OCI-LY3 (cell line): ENCODE measurements at regions not wholly inside any gene's neighbourhood (a gene's known extent, or its start where the extent isn't known, plus 50 kb on each side); places are given as distances from the start of the nearest gene placed in this dataset.

Source experiments
- H2AFZ ChIP-seq: fragments of 200-600, 300-600 bp; shearing (Covaris generic); 2 replicates; pipeline ENCODE4 v1.6.0; 2014; ENCODE audit warnings: antibody characterized with exemption, low read depth, low read length
- H3K27ac ChIP-seq: fragments of 200-600, 300-600 bp; sonication (generic); 2 replicates; pipeline ENCODE4 v1.5.1; 2014; ENCODE audit warnings: mild to moderate bottlenecking, low read length, moderate library complexity, mixed read lengths
- H3K27me3 ChIP-seq: fragments of 200-600, 300-600 bp; sonication (generic); 2 replicates; pipeline ENCODE4 v1.6.1; 2014; ENCODE audit warnings: low read depth, low read length, mixed read lengths
- H3K36me3 ChIP-seq: fragments of 200-600, 300-600 bp; sonication (generic); replicated peaks from 2 replicates; pipeline ENCODE3; 2014; ENCODE audit warnings: low read depth, low read length, mixed read lengths
- H3K4me1 ChIP-seq: fragments of 300-600, 200-600 bp; sonication (generic); 2 replicates; pipeline ENCODE4 v1.6.1; 2014; ENCODE audit warnings: low read length, mixed read lengths
- H3K4me2 ChIP-seq: fragments of 200-600, 300-600 bp; sonication (generic); 2 replicates; pipeline ENCODE4 v1.6.1; 2014; ENCODE audit warnings: low read length, mixed read lengths
- H3K4me3 ChIP-seq: fragments of 300-600, 200-600 bp; sonication (generic); 2 replicates; pipeline ENCODE4 v1.5.1; 2014; ENCODE audit warnings: antibody characterized with exemption, mild to moderate bottlenecking, low read length, moderate library complexity
- H3K79me2 ChIP-seq: fragments of 300-600, 200-600 bp; shearing (Covaris generic); 2 replicates; pipeline ENCODE4 v1.6.1; 2014; ENCODE audit warnings: mild to moderate bottlenecking, low read length, mixed read lengths
- H3K9ac ChIP-seq: fragments of 300-600, 200-600 bp; shearing (Covaris generic); 2 replicates; pipeline ENCODE4 v1.6.0; 2014; ENCODE audit warnings: mild to moderate bottlenecking, low read length, moderate library complexity
- H3K9me3 ChIP-seq: fragments of 200-600, 300-600 bp; shearing (Covaris generic); 2 replicates; pipeline ENCODE4 v1.6.1; 2014; ENCODE audit warnings: low read length, mixed read lengths; ENCODE audit not compliant: insufficient read depth
- H4K20me1 ChIP-seq: fragments of 200-600, 300-600 bp; sonication (generic); 2 replicates; pipeline ENCODE4 v1.6.1; 2016; ENCODE audit warnings: low read length, mixed read lengths; ENCODE audit not compliant: insufficient read depth
- EZH2phosphoT487 ChIP-seq: fragments of 200-600 bp; shearing (Covaris generic); IDR thresholded peaks from 2 replicates; pipeline ENCODE4 v1.6.1; 2018; ENCODE audit warnings: antibody characterized with exemption, mixed run types, low read depth
- TF ChIP-seq, protein P1 (sequence below): fragments of 200-600, 300-600 bp; sonication (generic); IDR thresholded peaks from 2 replicates; pipeline ENCODE4 v1.5.1; 2014; ENCODE audit warnings: antibody characterized with exemption, low read length, low read depth

- no peaks in the 10 kb centered on the region for H3K27me3 ChIP-seq
- H4K20me1 ChIP-seq = no peaks in the 10 kb centered on the region
- no peak overlapping the region for H3K27ac ChIP-seq
- H3K4me2 ChIP-seq = no peak overlapping the region
- peaks cover 12% of the 10 kb centered on the region for H3K4me1 ChIP-seq
- TF ChIP-seq EZH2phosphoT487 = no peak
- TF ChIP-seq, protein P1, sequence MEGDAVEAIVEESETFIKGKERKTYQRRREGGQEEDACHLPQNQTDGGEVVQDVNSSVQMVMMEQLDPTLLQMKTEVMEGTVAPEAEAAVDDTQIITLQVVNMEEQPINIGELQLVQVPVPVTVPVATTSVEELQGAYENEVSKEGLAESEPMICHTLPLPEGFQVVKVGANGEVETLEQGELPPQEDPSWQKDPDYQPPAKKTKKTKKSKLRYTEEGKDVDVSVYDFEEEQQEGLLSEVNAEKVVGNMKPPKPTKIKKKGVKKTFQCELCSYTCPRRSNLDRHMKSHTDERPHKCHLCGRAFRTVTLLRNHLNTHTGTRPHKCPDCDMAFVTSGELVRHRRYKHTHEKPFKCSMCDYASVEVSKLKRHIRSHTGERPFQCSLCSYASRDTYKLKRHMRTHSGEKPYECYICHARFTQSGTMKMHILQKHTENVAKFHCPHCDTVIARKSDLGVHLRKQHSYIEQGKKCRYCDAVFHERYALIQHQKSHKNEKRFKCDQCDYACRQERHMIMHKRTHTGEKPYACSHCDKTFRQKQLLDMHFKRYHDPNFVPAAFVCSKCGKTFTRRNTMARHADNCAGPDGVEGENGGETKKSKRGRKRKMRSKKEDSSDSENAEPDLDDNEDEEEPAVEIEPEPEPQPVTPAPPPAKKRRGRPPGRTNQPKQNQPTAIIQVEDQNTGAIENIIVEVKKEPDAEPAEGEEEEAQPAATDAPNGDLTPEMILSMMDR = no peak
- H2AFZ ChIP-seq = no peak overlapping the region
- no peaks in the 10 kb centered on the region for H3K9me3 ChIP-seq
- H3K36me3 ChIP-seq = no peaks in the 10 kb centered on the region
- no peak overlapping the region for H3K9ac ChIP-seq
- H3K4me3 ChIP-seq = no peak overlapping the region
- no peaks in the 10 kb centered on the region for H3K79me2 ChIP-seq
Measured at GRCh38 chr4:13903061-13903460, 275.5 kb upstream of the BOD1L1 start.

DNA sequence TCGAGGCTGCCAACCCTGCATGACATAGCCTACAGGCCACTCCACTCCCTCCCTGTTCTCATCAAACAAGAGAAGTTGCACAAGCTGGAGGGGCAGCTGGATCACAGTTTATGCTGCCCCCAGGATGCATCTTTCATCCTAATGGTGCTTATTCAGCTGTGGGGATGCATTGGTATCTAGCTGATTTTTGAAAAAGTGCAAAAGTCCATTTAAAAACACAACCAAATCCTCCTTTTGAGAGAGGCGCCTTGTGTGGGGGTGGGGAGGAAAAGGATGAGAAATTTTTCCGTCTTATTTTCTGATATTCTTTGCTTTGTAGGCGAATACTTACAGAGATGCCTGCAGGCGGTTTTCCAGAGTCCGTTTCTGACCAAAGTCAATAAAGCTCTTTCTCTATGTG, 276.4 kb upstream of the BOD1L1 start:
- H3K79me2 ChIP-seq = no peaks in the 10 kb centered on the region
- no peaks in the 10 kb centered on the region for H3K27me3 ChIP-seq
- H3K36me3 ChIP-seq = no peaks in the 10 kb centered on the region
- no peaks in the 10 kb centered on the region for H3K9me3 ChIP-seq
- peaks cover 12% of the 10 kb centered on the region for H3K4me1 ChIP-seq
- no peaks in the 10 kb centered on the region for H4K20me1 ChIP-seq
- no peak overlapping the region for H2AFZ ChIP-seq
- no peak overlapping the region for H3K27ac ChIP-seq
- TF ChIP-seq EZH2phosphoT487 = no peak
- TF ChIP-seq, protein P1 = no peak
- no peak overlapping the region for H3K4me2 ChIP-seq
- H3K4me3 ChIP-seq = no peak overlapping the region
- no peak overlapping the region for H3K9ac ChIP-seq

DNA sequence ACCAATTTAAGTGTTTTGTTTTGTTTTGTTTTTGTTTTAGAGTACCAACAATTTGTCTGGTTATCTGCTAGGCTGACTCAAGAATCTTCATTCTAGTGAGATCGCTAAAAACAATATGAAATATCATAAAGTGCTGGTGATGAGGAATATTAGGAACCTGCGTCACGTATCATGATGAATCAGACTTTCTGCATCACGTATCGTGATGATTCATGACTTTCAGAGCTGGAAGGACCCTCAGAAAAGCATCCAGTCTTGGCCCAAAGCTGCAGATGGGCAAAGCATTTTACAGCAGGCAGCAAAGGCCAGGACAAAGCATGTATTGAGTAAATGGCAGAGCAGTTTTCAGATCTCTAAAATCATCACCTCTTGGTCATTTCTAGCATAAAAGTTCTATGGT, 278.0 kb upstream of the BOD1L1 start:
- Histone ChIP-seq H3K9me3 (no peaks in the 10 kb centered on the region), H3K36me3 (no peaks in the 10 kb centered on the region), H2AFZ (no peak overlapping the region), H3K27me3 (no peaks in the 10 kb centered on the region), H3K4me3 (no peak overlapping the region), H3K9ac (no peak overlapping the region), H3K4me2 (no peak overlapping the region), H3K79me2 (no peaks in the 10 kb centered on the region), H4K20me1 (no peaks in the 10 kb centered on the region), H3K4me1 (peaks cover 12% of the 10 kb centered on the region), H3K27ac (no peak overlapping the region)
- TF ChIP-seq, protein P1 = no peak
- TF ChIP-seq EZH2phosphoT487 = no peak

DNA sequence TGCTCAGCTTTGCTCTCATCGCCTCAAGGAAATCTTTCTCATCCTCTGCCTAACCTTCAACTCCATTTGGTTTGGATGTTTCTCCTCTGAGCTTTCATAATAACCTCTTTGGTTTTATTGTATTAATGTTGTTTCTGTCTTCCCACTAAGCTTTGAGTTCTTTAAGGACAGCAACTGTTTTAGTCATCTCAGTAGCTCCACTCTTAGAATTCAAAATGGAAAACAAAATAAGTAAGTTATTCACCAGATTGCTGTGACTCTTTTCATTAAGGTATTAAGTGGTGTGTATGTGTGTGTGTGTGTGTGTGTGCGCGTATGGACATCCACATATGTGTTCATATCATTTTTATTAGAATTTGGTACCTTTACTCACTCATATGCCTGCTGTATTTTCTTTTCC, 279.2 kb upstream of the BOD1L1 start:
- H3K4me1 ChIP-seq = peaks cover 12% of the 10 kb centered on the region
- H3K36me3 ChIP-seq = no peaks in the 10 kb centered on the region
- no peak overlapping the region for H3K4me3 ChIP-seq
- H3K4me2 ChIP-seq = no peak overlapping the region
- H3K9ac ChIP-seq = no peak overlapping the region
- H2AFZ ChIP-seq = no peak overlapping the region
- no peak overlapping the region for H3K27ac ChIP-seq
- TF ChIP-seq EZH2phosphoT487 = no peak
- TF ChIP-seq, protein P1 = no peak
- H4K20me1 ChIP-seq = no peaks in the 10 kb centered on the region
- no peaks in the 10 kb centered on the region for H3K9me3 ChIP-seq
- no peaks in the 10 kb centered on the region for H3K79me2 ChIP-seq
- no peaks in the 10 kb centered on the region for H3K27me3 ChIP-seq
